ENCODE measurements at regions not wholly inside any gene's neighbourhood (a gene's known extent, or its start where the extent isn't known, plus 50 kb on each side); places are given as distances from the start of the nearest gene placed in this dataset.

DNA sequence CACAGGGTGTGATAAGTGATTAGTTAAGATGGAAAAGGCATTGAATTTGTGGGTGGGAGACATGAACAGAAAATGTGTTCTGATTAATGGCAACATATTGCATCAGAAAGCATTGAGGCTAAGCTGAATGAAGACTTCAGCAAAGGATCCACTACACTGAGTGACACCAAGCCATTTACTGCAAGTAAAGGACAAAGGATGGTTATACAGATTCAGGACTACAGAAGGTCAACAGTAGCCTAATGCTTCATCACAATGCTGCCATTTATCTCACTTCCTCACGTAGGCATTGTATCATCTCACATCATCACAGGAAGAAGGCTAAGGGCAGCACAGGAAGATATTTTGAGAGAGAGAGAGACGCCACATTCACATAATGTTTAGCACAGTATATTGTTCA is 398.2 kb downstream of the COL12A1 start:
- Histone ChIP-seq H3K36me3 (replicated peaks in 1 of 2; ENCODE audit: control insufficient read depth in 1 of 2, insufficient read depth in 2 of 2, low read length in 2 of 2) (no peaks in the 10 kb centered on the region), H3K4me2 (ENCODE audit: low read depth, low read length) (no peak overlapping the region), H4K20me1 (ENCODE audit: insufficient read depth, low read length) (no peaks in the 10 kb centered on the region), H2AFZ (ENCODE audit: low read length) (no peak overlapping the region), H3K79me2 (ENCODE audit: insufficient read depth, low read length) (no peaks in the 10 kb centered on the region), H3K4me3 (replicated peaks in 1 of 3; ENCODE audit: insufficient read depth in 1 of 3, low read depth in 2 of 3, low read length in 3 of 3) (no peak overlapping the region), H3K9ac (ENCODE audit: insufficient read depth, low read depth, low read length) (no peak overlapping the region), H3K27ac (ENCODE audit: extremely low read length, insufficient read depth, low read length) (no peak overlapping the region), H3K9me3 (ENCODE audit: low read length) (no peaks in the 10 kb centered on the region), H3K27me3 (ENCODE audit: control insufficient read depth in 1 of 2, insufficient read depth in 2 of 2, low read length in 2 of 2) (no peaks in the 10 kb centered on the region), H3K4me1 (ENCODE audit: insufficient read depth, low read length) (no peaks in the 10 kb centered on the region)
- POLR2A ChIA-PET = no interaction called here
- in situ Hi-C loops (cut with HindIII; ENCODE audit: extremely low pct_ligation_motif_present, low pct_unique_long_range_greater_than_20kb) (no loop called here), intact Hi-C loops (cut with micrococcal nuclease; ENCODE audit: unreplicated experiment) (no loop called here)
- no peak for DNase-seq (ENCODE audit: low spot score)
- no peak for ATAC-seq
- no peak for FAIRE-seq
- BruUV-seq (replicated peaks) = no TSS peak
- CTCF ChIA-PET (ENCODE audit: low intra/inter-chr PET ratio, low total read pairs) = no interaction called here
- WGBS (ENCODE audit: low lambda C conversion rate) = 7% methylated on average over 2 of the region's 2 CpGs
- TF ChIP-seq, protein P1, sequence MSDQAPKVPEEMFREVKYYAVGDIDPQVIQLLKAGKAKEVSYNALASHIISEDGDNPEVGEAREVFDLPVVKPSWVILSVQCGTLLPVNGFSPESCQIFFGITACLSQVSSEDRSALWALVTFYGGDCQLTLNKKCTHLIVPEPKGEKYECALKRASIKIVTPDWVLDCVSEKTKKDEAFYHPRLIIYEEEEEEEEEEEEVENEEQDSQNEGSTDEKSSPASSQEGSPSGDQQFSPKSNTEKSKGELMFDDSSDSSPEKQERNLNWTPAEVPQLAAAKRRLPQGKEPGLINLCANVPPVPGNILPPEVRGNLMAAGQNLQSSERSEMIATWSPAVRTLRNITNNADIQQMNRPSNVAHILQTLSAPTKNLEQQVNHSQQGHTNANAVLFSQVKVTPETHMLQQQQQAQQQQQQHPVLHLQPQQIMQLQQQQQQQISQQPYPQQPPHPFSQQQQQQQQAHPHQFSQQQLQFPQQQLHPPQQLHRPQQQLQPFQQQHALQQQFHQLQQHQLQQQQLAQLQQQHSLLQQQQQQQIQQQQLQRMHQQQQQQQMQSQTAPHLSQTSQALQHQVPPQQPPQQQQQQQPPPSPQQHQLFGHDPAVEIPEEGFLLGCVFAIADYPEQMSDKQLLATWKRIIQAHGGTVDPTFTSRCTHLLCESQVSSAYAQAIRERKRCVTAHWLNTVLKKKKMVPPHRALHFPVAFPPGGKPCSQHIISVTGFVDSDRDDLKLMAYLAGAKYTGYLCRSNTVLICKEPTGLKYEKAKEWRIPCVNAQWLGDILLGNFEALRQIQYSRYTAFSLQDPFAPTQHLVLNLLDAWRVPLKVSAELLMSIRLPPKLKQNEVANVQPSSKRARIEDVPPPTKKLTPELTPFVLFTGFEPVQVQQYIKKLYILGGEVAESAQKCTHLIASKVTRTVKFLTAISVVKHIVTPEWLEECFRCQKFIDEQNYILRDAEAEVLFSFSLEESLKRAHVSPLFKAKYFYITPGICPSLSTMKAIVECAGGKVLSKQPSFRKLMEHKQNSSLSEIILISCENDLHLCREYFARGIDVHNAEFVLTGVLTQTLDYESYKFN (CRISPR knock-in tag; conservative IDR thresholded peaks at IDR 0.05) = no peak
- TF ChIP-seq ZNF878 (CRISPR knock-in tag; IDR thresholded peaks at IDR 0.05) = no peak
- no peak for TF ChIP-seq SMARCC2 (IDR thresholded peaks at IDR 0.05)
- no peak for TF ChIP-seq MED1 (CRISPR knock-in tag; IDR thresholded peaks at IDR 0.05)
- no peak for TF ChIP-seq JUN (CRISPR knock-in tag; IDR thresholded peaks at IDR 0.05)
- no peak for TF ChIP-seq ZNF564 (CRISPR knock-in tag; IDR thresholded peaks at IDR 0.05)
- no peak for TF ChIP-seq PLRG1 (conservative IDR thresholded peaks at IDR 0.05)
- no peak for TF ChIP-seq CBFB (CRISPR knock-in tag; IDR thresholded peaks at IDR 0.05)

All from HepG2 (cell line).